NAMALWA (cell line): ENCODE measurements at regions not wholly inside any gene's neighbourhood (a gene's known extent, or its start where the extent isn't known, plus 50 kb on each side); places are given as distances from the start of the nearest gene placed in this dataset.

ENCODE experiments used
- DNase-seq: peaks from one replicate; pipeline ENCODE4 v3.0.0-alpha.2; 2015; ENCODE audit warnings: low spot score

DNA sequence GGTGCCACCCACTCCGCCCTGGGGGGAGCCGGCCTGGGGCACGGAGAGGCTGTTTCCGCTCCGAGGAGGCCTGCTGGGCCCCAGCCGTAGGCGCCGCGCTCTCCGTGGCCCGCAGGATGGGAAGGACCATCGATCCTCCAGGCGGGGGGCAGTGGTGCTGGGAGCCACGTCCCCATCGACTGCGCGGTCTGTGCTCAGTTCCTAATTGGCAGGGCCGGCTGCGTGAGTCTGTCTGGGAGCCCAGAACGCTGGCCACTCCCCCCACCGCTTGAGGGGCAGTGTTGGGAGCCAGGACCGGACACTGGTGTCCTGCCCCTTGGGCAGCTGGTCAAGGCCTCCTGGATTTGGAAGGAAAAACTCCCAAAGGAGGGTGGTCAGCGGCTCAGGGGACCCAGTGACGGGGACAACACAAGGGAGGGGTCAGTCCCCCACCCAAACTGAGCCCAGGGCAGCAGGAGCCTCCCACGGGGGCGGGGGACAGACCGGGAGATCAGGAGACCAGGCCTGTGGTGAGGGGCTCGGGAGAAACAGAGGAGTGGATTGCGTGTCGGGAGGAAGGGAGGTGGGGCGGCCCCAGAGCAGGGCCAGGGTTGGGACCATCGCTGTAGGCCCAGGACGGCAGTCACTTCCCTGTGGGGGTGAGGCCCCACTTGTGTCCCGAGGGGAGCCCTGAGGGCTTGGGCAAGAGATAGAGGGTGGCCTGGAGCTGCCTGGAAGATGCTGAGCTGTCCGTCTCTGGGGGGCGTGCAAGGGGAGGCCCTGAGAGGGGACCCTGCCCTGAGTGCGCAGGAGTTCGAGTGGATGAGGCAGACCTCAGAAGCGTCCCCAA is 89.0 kb downstream of the UNCX start:
- DNase-seq = no peak

DNA sequence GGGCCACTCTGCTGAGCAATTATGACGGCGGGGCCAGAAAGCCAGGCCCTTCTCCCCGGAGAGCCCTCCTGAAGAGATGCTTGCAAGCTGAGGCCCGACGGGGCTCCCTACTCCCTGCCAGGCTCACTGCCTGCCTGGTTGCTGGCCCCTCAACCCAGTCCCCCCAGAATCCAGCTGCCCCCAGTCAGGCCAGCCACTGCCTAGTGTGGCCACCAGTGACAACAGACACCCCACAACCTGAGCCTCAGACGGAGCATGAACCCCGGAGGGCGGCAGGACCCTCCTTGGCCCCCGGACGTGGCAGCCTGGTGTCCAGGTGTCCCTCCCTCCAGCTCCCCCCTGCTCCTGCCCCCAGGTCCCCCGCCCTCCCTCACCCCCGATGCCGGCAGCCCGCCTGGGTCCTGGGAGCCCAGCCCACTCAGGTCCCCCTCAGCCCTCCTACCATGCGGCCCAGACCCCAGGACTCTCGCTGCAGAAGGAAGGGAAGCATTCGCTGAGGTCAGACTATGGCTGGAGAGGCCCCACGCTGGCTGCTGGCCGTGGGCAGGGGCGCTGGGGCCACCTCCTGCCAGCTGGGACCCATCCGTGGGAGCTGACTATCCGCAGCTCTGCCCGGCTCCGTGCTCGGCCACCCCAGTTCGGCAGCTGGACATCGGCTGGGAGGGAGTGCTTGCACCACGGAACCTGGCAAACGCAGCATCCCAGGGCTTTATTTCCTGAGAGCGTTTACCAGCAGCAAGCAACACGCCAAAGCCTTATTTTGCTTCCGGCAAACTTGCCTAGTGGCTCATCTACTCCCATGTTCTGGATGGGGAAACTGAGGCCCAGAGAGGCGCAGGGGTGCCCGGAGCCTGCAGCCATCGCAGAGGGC is 89.8 kb downstream of the UNCX start:
- no peak for DNase-seq

- DNase-seq = no peak
Observed at GRCh38 chr7:1323178-1324027, 90.7 kb downstream of the UNCX start.

- no peak for DNase-seq
Observed at GRCh38 chr7:1324028-1324900, 91.6 kb downstream of the UNCX start.

- DNase-seq = no peak
Observed at GRCh38 chr7:1325246-1325645, 92.6 kb downstream of the UNCX start.

- DNase-seq = no peak
Observed at GRCh38 chr7:1325646-1326510, 93.2 kb downstream of the UNCX start.

DNA sequence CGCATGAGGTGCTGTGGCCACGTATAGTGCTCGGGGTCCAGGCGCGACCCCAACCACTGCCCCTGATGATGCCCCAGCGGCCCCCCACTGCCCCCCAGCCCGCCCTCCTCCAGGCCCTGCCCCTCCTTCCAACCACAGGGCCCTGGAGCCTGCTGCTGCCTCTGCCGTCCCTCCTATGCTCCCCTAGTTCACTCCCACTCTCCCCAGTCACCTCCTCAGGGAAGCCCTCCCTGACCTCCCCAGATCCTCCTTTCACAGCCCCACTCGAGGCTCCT is 93.8 kb downstream of the UNCX start:
- no peak for DNase-seq

DNA sequence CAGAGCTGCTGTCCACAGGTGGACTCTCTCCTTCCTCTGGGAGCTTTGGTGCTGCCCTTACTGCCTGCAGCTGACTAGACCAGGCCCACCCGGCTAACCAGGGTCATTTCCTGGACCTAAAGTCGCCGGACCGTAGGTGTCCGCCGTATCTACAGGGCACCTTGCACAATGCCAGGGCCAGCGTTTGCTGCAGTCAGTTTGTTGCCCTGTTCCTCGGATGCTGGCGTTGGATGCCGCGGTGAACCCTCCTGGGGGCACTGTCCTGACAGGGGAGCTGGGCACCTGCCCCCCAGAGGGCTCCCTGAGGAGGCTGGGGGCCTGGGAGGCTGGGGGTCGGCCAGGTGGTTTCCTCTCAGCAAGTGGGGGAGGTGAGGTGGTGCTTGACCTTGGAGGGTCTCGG is 96.6 kb downstream of the UNCX start:
- DNase-seq = no peak

DNA sequence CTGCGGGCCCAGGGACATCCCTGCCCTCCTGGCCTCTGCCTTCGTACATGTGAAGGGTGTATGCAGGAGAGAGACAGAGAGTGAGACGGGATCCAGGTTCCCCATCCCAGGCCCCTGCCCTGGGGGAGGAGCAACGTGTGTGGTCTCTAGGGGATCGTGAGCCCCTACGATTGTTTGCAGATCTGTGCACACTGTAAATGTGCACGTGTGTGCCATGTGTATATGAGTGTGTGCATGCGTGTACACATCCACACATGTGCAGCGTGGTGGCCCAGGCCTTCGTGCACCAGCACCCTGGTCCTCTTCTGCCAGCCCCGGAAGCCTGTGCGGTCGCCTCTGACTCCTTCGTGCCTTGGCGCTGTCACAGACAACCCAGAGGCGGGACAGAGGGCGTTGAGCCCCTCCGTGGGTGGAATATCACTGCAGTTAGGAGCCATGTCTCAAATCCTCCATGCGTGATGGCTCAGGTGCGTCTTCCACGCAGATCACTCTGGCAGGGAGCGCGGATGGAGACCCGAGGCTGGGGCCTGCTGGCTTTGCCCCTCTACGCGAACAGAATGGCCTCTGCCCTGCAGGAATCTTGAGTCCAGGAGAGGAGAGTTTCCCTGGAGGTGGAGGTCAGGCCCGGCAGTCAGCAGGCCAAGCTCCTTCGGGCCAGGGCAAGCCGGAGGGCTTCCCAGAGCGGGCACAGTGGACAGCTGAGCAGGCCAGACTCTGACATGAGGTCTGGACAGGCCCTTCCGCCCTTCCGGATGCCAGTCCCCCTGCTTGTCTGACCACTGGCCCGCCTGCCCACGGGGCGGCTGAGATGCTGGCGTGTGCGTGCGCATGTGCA is 97.5 kb downstream of the UNCX start:
- no peak for DNase-seq

GRCh38 chr7:1330801-1331425 is 98.2 kb downstream of the UNCX start:
- no peak for DNase-seq

GRCh38 chr7:1331561-1332467 is 99.1 kb downstream of the UNCX start:
- peak; percentile 45 for DNase-seq

DNA sequence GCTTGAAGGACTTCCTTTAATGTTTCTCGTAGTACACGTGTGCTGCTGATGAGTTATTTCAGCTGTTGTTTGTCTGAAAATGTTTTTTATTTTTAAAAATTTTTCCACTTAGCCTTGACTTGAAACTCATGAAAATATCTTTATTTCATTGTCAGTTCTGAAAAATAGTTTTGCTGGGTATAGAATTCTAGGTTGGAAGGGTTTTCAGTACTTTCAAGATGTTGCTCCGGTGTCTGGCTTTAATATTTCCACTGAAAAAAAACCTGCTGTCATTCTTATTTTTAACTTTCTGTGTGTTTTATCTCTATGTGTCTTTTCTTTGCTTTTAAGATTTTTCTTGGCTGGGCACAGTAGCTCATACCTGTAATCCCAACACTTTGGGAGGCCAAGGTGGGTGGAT is 103.8 kb downstream of the UNCX start:
- DNase-seq = no peak

DNA sequence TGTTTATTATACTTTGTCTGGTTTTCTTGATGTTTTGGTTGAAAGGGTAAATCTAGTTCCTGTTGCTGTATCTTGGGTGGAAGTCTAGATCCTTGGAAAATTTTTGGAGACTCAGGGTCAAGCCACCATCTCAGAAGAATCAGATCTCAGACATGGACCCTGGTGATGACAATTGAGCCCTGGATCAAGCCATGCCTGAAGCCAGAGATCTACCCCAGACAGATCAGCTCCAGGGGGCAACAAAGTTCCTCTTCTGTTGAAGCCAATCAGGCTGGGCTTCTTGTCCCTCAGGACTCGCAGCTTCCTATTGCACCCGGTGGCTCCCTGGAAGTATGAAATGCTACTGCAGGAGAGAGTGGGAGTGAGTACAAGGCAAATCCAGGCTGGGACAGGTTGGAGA is 106.9 kb downstream of the UNCX start:
- DNase-seq = no peak

- DNase-seq = no peak
Observed at GRCh38 chr7:1340031-1340430, 107.4 kb downstream of the UNCX start.

- no peak for DNase-seq
Observed at GRCh38 chr7:1340461-1341360, 108.0 kb downstream of the UNCX start.

DNA sequence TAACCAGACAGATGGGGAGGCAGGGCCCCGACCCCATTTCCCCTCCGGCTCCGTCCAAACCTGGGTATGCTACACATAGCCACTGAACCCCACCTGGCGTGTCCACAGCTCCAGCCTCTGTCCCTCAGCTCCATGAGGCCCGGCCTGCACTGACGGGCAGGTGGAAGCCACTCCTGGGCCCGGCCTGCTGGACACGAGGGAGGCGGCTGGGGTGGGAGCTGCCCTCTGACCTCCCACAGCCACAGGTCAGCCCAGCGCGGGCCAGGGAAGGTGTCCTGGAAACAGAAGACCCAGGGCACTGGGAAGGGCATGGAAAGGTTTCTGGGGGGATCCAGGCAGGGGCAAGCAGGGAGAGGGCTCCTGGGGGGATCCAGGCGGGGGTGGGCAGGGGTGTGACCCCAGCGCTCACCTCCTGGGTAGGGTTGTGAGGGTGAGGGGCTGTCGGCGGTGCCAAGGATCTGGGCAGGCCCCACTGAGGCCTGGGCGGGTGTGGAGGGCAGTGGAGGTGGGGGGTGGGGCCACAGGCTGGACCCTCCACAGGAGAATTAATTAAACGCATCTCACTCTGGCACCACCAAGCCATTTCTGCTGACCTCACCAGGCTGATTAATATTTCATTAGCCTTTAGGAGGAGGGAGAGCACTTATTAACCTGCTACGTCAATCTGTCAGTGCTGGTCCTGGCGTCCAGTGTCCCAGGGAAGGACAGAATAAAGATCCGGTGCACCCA is 108.9 kb downstream of the UNCX start:
- no peak for DNase-seq
